Neural crest cell (in vitro differentiated cells): ENCODE measurements at regions not wholly inside any gene's neighbourhood (a gene's known extent, or its start where the extent isn't known, plus 50 kb on each side); places are given as distances from the start of the nearest gene placed in this dataset.
A peak's percentile ranks its signal among the peaks of the same experiment; 100 is the strongest.

ENCODE experiments used
- DNase-seq: peaks from one replicate; pipeline ENCODE4 v3.0.0; 2021; ENCODE audit warnings: low read depth, mixed read lengths, low spot score
- H3K27ac Mint-ChIP-seq: one replicate; pipeline ENCODE4 v1.8.0; 2021; ENCODE audit warnings: mild to moderate bottlenecking, mixed read lengths; ENCODE audit not compliant: unreplicated experiment
- H3K27me3 Mint-ChIP-seq: 2 replicates; pipeline ENCODE4 v1.8.0; 2021; ENCODE audit warnings: low read depth, mild to moderate bottlenecking, mixed read lengths
- H3K36me3 Mint-ChIP-seq: 2 replicates; pipeline ENCODE4 v1.8.0; 2021; ENCODE audit warnings: low read depth, mild to moderate bottlenecking, mixed read lengths
- H3K4me1 Mint-ChIP-seq: 2 replicates; pipeline ENCODE4 v1.8.0; 2021; ENCODE audit warnings: mixed read lengths
- H3K4me3 Mint-ChIP-seq: one replicate; pipeline ENCODE4 v1.8.0; 2021; ENCODE audit warnings: mild to moderate bottlenecking, mixed read lengths
- H3K9me3 Mint-ChIP-seq: 2 replicates; pipeline ENCODE4 v1.8.0; 2021; ENCODE audit warnings: mixed read lengths
- TF ChIP-seq, protein P1 (sequence below): fragments of 200-600 bp; sonication (generic); conservative IDR thresholded peaks from 2 replicates; pipeline ENCODE4 v1.5.0; 2021; ENCODE audit warnings: antibody characterized with exemption, mild to moderate bottlenecking

DNA sequence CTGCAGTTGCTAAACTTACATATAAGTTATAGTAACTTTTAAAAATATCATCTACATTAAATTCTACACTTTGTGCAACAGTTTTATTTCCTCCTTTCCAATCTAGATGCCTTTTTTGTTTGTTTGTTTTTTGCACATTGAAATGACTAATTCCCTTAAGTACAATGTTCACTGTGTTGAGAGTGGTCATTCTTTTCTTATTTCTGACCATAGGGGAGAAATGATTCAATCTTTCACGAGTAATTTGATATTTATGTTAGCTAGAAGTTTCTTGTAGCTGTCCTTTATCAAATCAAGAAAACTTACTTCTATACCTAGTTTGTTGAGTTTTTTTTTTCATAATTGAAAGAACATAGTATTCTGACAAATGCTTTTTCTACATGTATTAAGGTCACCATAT lies 85.0 kb upstream of the CBLB start:
- Mint-ChIP-seq H3K27ac (no peak overlapping the region), H3K4me3 (no peak overlapping the region), H3K27me3 (no peaks in the 10 kb centered on the region), H3K4me1 (peaks cover 5% of the 10 kb centered on the region), H3K9me3 (no peaks in the 10 kb centered on the region), H3K36me3 (no peaks in the 10 kb centered on the region)
- TF ChIP-seq, protein P1, sequence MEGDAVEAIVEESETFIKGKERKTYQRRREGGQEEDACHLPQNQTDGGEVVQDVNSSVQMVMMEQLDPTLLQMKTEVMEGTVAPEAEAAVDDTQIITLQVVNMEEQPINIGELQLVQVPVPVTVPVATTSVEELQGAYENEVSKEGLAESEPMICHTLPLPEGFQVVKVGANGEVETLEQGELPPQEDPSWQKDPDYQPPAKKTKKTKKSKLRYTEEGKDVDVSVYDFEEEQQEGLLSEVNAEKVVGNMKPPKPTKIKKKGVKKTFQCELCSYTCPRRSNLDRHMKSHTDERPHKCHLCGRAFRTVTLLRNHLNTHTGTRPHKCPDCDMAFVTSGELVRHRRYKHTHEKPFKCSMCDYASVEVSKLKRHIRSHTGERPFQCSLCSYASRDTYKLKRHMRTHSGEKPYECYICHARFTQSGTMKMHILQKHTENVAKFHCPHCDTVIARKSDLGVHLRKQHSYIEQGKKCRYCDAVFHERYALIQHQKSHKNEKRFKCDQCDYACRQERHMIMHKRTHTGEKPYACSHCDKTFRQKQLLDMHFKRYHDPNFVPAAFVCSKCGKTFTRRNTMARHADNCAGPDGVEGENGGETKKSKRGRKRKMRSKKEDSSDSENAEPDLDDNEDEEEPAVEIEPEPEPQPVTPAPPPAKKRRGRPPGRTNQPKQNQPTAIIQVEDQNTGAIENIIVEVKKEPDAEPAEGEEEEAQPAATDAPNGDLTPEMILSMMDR: no peak
- DNase-seq: no peak

GRCh38 chr3:105956306-105956705 lies 87.5 kb upstream of the CBLB start:
- H3K4me3 Mint-ChIP-seq: no peak overlapping the region
- TF ChIP-seq, protein P1: no peak
- DNase-seq: no peak
- no peak overlapping the region for H3K27ac Mint-ChIP-seq
- H3K9me3 Mint-ChIP-seq: peaks cover 3% of the 10 kb centered on the region
- peaks cover 11% of the 10 kb centered on the region for H3K4me1 Mint-ChIP-seq
- H3K36me3 Mint-ChIP-seq: no peaks in the 10 kb centered on the region
- no peaks in the 10 kb centered on the region for H3K27me3 Mint-ChIP-seq

GRCh38 chr3:105957722-105958121 lies 88.9 kb upstream of the CBLB start:
- Mint-ChIP-seq H3K4me3 (no peak overlapping the region), H3K9me3 (peaks cover 5% of the 10 kb centered on the region), H3K4me1 (peaks cover 11% of the 10 kb centered on the region), H3K27ac (no peak overlapping the region), H3K36me3 (no peaks in the 10 kb centered on the region), H3K27me3 (no peaks in the 10 kb centered on the region)
- TF ChIP-seq, protein P1: no peak
- no peak for DNase-seq

DNA sequence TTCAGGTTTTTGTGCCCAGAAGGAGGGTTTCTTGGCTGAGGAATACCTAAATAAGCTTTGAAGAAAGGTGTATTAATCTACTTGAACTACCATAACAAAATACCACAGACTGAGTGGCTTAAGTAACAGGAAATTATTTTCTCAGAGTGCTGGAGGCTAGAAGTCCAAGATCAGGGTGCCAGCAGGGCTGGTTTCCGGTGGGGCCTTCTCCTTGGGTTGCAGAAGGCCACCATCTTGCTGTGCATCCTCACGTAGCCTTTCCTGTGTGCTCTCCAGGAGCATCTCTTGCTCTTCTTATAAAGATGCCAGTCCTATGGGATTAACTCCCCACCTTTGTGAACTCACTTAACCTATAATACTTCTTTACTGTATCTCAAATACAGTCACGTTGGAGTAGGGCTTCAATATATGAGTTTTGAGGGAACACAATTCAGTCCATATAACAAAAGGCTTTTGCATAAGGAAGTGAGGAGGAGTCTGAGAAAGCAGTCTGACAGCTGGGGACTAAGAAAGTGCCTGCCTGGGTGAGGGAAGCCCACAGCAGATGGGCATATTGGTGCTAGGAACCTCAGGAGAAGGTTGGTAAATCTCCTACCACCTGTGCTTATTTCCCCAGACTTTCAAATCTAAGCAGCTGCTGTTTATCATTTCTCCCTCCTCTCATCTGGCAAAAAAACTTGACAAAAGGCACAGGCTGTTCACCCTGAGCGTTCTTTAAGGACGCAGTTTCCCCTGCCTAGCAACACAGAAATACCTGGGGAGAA lies 89.6 kb upstream of the CBLB start:
- Mint-ChIP-seq H3K4me1 (peaks cover 11% of the 10 kb centered on the region), H3K27me3 (no peaks in the 10 kb centered on the region), H3K4me3 (no peak overlapping the region), H3K27ac (no peak overlapping the region), H3K9me3 (peaks cover 5% of the 10 kb centered on the region), H3K36me3 (no peaks in the 10 kb centered on the region)
- TF ChIP-seq, protein P1: no peak
- no peak for DNase-seq

GRCh38 chr3:105959851-105960250 lies 91.0 kb upstream of the CBLB start:
- Mint-ChIP-seq H3K4me3 (no peak overlapping the region), H3K27ac (peak overlapping the region; percentile 75), H3K4me1 (peaks cover 11% of the 10 kb centered on the region), H3K36me3 (no peaks in the 10 kb centered on the region), H3K9me3 (peaks cover 5% of the 10 kb centered on the region), H3K27me3 (no peaks in the 10 kb centered on the region)
- TF ChIP-seq, protein P1: no peak
- no peak for DNase-seq
